ENCODE measurements at regions not wholly inside any gene's neighbourhood (a gene's known extent, or its start where the extent isn't known, plus 50 kb on each side); places are given as distances from the start of the nearest gene placed in this dataset.

DNA sequence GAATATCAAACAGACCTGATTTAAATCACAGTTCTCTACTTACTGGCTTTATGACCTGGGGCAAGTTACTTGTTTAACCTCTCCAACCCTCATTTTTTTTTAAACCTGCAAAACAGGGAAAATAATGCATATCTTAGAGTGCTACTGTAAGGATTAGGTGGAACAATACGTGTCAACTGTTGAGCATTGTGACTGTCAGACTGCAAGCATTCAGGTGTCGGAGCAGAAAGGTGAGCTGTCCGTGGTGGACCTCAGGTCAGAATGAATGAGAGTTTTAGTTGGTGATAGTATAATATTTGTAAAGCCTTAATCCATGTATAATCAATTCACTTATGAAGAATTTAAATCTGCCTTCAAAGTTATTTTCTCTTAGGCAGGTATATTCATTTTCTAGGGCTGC lies 404.2 kb downstream of the ETNK1 start:
- DNase-seq (ENCODE audit: low read depth): no peak
- no peak overlapping the region for H3K4me3 ChIP-seq (ENCODE audit: low read depth, low read length)

DNA sequence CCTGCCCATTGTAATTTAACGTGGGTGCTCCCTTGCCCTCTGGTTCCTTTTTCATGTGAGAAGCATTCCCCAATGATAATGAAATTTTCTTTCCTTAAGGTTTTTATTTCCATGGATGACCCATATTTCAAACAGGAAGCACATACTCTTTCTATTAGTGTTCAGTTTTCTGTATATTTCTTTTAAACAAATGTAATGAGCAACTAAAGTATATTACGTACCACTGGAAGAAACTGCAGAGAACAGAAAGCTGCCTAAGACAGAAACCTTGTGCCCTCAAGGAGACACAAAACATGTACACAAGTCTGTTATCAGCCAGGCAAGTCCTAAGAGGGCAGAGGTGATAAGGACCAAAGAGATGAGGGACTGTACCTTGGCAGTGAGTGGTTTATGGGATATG lies 414.9 kb downstream of the ETNK1 start:
- DNase-seq (ENCODE audit: low read depth): no peak

DNA sequence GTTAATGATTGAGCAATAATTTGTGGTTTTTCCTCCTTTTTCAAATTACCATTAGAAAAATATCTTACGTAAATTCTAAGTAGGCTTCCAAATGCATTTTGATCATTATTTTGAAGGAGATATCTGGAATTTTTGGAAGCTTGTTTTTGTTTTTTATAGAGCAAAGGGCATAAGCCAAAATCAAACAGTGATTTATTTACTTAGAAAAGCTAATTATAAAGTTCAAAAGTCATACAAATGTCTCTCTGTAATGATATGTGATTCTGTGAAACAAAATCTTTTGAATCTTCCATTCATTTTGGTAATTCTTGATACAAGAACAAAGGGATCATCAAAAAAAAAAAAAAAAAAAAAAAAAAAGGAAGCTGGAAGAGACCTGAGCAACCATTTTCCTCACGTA lies 416.8 kb downstream of the ETNK1 start:
- DNase-seq (ENCODE audit: low read depth): no peak
- no peak overlapping the region for H3K4me3 ChIP-seq (ENCODE audit: low read depth, low read length)

More for the DNA sequence above, 414.9 kb downstream of the ETNK1 start:
- no peak overlapping the region for H3K4me3 ChIP-seq (ENCODE audit: low read depth, low read length)

DNA sequence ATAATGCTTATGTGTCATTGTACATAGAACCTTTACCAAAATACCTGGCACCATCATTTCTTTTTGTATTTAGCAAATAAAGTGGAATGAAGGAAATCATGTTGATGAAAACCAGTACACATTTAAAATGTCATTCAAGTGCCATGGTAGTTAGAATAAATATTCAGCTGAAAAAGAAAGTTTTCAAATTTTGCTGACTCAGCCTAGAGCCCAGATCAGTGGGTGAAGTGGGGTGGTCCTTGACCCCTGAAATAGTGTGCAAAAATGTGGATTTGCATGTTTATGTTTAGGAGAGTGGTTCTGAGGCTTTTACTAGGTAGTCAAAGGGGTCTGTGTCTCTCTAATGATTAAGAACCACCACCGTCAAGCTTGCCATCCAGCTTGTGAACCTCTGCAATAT lies 418.7 kb downstream of the ETNK1 start:
- DNase-seq (ENCODE audit: low read depth): no peak
- H3K4me3 ChIP-seq (ENCODE audit: low read depth, low read length): no peak overlapping the region

DNA sequence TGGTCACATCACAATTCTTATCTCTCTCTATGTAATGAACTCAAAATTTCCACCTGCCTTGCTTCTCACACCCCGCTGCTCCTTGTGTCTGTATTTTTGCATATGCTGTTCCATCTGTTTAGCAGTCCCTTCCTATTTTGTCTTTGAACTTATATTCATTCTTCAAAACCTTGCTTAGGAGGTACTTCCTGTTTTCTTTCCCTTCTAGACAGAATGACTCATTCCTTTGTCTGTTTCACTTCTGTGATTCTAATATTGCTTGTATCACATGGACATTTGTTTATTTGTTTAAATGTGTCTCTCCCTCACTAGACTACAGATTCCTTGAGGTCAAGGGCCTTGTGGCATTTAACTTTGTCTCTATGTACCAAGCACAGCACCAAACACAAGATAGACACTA lies 424.2 kb downstream of the ETNK1 start:
- H3K4me3 ChIP-seq (ENCODE audit: low read depth, low read length): no peak overlapping the region
- no peak for DNase-seq (ENCODE audit: low read depth)

DNA sequence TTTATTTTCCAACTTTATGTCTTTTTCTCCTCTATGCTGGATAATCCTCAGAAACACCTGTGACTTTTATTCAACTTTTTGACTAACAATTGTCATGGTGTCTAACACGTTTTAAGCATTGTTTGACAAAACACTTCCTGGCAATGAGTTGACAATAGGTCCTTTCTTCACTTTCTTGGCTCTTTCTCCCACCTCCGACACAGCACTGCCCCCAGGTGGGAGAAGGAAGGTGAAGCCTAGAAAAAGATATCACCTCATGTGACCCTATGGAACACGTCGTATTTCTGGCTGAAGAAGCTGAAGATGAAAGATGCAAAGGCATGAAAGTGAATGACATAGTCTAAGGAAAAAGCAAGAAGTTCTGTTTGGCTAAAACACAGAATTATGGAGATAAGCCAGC lies 430.0 kb downstream of the ETNK1 start:
- no peak for DNase-seq (ENCODE audit: low read depth)
- H3K4me3 ChIP-seq (ENCODE audit: low read depth, low read length): no peak overlapping the region

DNA sequence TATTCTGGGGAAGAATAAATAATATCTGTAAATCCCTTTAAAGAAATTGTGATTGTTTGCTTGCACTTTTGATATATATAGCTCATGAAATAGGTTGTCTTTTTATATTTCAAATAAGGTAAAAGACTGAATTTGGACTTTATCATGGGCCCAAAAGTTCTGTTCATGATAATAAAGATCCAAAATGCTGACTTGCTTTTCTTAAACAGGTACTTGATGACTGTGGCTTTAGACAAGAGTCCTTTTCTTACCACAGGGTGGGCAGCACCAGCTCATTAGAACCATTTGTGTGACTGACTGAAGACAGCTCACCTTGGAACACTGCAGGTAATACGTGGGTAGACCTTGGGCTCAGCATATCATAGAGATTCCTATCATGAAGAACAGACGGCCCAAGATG lies 432.6 kb downstream of the ETNK1 start:
- DNase-seq (ENCODE audit: low read depth): no peak
- no peak overlapping the region for H3K4me3 ChIP-seq (ENCODE audit: low read depth, low read length)

DNA sequence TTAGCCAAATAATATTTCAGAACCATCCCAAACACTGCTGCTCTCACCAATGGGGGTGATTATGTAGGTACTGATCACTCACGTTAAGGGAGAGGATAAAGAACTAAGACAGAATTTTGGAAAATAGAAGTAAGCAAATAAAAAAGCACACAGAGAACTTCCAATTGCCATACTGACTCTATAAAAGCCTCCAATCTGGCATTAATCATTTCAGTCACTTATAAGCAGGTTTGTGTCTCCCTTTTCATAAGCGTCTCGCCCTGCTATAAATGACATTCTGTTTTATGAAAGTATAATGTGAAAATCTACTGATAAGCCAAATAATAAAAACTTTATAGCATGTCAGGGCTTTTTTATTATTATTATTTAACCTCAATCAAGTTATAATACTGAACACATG lies 435.2 kb downstream of the ETNK1 start:
- no peak overlapping the region for H3K4me3 ChIP-seq (ENCODE audit: low read depth, low read length)
- DNase-seq (ENCODE audit: low read depth): no peak

DNA sequence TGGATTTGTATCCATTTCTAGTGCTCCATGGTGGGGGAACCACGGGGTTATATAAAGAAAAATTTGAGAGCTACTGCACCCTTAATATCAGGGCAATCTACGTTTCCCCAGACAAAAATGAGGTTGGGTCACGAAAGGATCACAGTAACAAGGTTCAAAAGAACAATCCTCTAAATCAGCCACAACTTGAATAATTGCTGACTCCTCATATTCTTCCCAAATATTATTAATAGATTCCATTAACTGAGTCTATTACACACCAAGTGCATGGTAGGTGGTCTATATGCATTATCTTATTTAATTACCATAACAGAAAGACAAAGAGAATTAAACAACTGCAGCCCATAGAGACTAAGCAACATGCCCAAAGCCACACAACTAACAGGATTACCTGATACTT lies 438.2 kb downstream of the ETNK1 start:
- H3K4me3 ChIP-seq (ENCODE audit: low read depth, low read length): no peak overlapping the region
- no peak for DNase-seq (ENCODE audit: low read depth)

DNA sequence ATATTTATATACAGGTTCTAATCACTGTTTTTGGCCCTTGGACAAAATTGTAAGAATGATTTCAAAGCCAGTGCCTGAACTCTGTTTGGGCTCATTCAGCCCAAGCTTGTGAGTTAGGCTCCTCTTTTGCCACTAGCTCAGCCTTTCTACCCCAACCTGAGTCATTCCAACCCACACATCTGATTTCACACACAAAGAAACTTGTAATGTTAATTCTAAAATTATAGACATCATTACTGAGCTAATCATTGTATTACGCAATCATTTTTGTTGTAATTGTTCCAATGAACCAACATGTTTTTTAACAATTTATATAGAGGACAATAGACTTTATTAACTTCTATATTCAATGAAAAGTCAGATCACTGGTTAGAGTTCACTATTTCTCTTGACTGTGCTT lies 441.1 kb downstream of the ETNK1 start:
- DNase-seq (ENCODE audit: low read depth): no peak
- H3K4me3 ChIP-seq (ENCODE audit: low read depth, low read length): no peak overlapping the region

DNA sequence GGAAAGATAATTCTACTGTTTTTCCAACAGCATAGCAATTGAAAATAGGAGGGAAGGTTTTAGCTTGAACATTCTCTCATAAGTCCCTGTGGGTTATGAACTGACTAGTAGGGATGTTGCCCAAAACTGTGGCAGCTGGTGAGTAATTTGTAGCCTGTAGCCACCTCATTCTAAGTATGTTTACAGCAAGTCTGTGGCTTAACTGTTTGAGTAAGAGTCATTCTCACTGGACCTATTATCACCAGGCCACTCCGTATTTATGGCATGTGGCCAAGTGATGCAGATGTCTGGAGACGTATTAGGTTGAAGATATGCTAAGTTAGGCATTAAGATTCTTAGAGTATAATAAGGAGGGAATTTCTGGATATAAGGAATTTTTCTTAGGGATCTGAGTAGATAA lies 458.3 kb downstream of the ETNK1 start:
- peak; percentile 93 for DNase-seq (ENCODE audit: low read depth)

DNA sequence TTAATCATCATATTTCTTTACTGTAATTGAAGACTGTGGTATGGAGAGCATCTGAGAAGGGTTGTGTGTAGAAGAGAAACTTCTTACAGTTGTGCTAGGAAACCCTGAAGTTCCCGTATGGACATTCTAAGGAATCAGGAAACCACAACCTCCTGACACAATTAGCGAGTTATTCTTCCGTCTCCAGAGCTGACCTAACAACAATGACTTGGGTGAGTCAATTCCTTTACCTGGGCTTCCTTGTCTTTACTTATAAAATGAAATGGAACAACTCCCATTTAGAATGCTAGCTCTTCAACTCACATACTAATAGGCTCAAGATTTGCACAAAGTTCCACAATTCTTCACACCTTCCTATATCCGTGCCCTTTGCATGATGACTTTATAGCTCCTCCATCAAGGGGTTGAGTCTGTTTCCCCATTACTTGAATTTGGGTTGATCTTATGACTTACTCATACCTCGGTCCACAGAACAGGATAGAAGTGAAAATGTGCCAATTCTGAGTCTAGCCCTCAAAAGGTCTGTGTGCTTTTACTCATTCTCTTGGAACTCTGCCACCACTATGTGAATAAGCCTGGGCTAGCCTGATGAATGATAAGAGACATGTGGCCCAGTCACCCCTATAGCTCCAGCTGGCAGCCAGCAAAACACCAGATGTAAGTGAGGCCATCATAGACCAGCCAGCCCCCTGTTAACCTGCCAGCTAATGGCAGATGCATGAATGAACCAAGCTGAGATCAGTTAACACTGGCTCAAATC lies 459.4 kb downstream of the ETNK1 start:
- no peak overlapping the region for H3K4me3 ChIP-seq (ENCODE audit: low read depth, low read length)
- DNase-seq (ENCODE audit: low read depth): peak; percentile 87

More for the DNA sequence above, 458.3 kb downstream of the ETNK1 start:
- H3K4me3 ChIP-seq (ENCODE audit: low read depth, low read length): no peak overlapping the region

DNA sequence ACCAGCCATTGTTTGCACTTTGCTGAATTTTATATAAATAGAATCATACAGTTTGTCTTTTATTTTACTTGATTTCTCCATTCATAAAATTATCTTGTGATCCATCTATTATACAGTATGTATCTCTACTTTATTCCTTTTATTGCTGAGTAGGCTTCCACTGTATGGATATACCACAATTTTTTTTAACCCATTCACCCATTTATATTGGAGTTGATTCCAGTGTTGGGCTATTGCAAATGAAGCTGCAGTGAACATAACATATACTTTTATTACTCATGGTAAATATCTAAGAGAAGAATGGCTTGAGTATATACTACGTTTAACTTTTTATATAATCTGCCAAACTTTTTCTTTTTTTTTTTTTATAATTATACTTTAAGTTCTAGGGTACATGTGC lies 463.6 kb downstream of the ETNK1 start:
- no peak overlapping the region for H3K4me3 ChIP-seq (ENCODE audit: low read depth, low read length)
- no peak for DNase-seq (ENCODE audit: low read depth)

DNA sequence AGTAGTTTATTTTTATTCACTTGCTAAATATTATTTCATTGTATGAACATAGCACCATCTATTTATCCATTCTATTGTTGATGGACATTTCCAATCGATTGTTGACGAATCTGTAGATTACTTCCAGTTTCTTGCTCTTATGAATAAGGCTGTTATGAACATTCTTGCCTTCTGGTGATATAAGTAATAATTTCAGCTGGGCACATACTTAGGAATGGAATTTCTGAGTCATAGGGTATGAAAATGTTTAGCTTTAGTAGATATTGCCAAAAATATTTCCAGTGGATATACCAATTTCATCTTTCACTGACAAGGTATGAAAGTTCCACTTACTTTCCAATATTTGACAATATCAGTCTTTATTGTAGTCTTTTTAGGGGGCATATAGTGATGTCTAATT lies 468.5 kb downstream of the ETNK1 start:
- DNase-seq (ENCODE audit: low read depth): no peak
- H3K4me3 ChIP-seq (ENCODE audit: low read depth, low read length): no peak overlapping the region

DNA sequence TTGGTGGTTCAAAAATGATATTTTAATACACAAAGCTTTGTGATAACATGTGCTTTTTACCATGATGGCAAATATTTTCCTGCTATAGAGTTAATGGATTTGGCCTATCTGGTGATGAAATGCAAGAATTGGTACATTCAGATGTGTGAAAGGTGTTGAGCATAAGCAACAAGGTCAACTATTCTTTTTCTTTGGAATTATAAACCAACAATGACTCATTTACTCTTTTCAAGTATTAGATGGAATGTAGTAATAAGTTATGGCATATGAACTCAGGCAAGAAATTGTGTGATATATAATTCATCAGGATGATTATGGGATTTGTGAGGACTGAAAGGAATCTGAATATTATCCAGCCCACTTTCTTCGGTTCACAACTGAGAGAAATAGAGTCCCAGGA lies 471.4 kb downstream of the ETNK1 start:
- DNase-seq (ENCODE audit: low read depth): no peak
- no peak overlapping the region for H3K4me3 ChIP-seq (ENCODE audit: low read depth, low read length)

DNA sequence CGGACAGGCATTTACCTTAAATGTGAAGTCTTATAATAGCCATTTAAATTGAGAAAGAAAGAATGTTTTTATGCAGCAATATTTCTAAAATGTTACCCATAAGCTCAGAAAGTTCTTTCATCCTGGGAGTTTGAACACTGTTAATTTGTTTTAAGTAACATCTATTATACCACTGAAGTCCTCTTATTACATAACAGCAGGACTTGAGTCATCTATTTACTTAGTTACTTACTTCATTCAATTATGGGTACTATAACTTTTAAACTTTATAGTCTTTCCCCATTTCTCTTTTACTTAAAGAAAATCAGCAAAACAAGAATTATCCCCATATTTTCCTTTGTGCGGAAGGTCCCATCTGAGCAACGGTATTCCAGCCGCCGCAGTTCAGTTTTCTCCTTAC lies 473.1 kb downstream of the ETNK1 start:
- H3K4me3 ChIP-seq (ENCODE audit: low read depth, low read length): no peak overlapping the region
- DNase-seq (ENCODE audit: low read depth): no peak

DNA sequence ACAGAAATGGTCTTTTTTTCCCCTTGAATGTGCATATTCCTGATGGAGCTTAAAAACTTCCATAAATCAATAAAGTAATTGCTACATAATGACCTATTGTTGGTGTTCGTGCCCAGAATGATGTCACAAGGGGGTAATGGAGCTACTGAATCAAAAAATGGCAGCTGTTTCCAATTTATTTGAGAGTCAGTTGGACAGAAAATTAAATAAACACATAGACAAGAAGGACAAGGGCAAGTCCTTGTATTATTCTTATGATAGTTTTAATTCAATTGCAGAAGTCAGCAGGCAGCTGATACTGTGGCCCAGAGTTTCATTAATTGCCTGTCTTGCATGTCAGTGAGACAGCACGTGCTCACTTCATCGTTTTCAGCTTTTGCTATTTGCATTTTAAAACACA lies 473.5 kb downstream of the ETNK1 start:
- no peak overlapping the region for H3K4me3 ChIP-seq (ENCODE audit: low read depth, low read length)

DNA sequence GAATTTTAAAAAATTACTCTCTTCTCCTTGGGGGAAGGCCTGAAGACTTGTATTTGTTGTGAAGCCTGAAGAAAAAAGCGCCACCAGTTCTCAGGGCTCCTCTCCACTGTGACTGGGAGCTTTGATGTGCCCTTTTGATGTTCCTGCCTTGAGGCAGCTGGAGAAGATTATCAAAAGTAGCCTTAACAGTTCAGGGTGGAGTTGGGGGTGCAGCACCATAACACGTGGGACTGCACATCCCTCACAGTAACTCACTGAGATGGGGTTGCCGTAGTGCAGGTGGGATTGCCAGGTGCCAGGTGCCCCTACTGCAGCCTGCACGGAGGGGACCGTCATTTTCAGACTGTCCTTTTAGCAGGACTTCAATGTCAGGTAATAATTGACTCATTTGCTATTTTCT lies 474.1 kb downstream of the ETNK1 start:
- DNase-seq (ENCODE audit: low read depth): no peak
- no peak overlapping the region for H3K4me3 ChIP-seq (ENCODE audit: low read depth, low read length)

More for the DNA sequence above, 473.5 kb downstream of the ETNK1 start:
- no peak for DNase-seq (ENCODE audit: low read depth)

DNA sequence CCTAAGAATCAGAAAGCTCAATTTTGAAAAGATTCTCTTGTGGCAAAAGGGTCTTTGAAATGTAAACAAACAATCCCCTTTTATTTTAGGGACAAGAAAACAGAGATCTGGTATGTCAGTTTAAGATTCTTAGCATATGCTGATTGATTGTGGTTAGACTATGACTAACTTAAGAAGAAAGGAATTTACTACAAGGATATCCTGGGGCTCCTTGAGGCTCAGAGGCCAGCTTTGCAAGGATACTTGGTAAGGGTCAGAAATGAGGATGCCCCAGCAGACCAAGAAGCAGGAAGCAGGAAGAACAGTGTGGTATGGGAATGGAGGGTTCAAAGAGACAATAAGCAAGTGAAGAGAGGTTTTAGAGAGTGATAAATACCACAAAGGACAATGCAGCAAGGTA lies 474.6 kb downstream of the ETNK1 start:
- DNase-seq (ENCODE audit: low read depth): no peak
- no peak overlapping the region for H3K4me3 ChIP-seq (ENCODE audit: low read depth, low read length)

DNA sequence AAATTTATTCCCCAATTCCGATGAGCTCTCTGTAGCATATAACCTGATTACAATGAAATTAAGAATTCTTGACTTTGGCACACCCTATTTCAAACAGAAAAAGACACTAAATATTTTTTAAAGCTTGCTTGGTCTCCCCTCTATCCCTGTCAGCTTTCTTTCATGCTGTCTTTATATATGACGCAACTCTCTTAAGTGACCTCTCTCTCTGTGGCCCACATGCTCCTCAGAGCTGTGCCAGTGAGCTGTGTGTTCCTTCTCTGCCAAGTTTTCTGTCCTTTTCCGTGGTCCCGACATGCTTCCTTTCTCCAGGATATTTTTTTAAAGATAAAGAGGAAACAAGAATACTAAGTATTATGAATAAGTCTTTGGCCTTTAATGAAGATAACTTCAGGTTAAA lies 484.0 kb downstream of the ETNK1 start:
- DNase-seq (ENCODE audit: low read depth): no peak
- H3K4me3 ChIP-seq (ENCODE audit: low read depth, low read length): no peak overlapping the region

DNA sequence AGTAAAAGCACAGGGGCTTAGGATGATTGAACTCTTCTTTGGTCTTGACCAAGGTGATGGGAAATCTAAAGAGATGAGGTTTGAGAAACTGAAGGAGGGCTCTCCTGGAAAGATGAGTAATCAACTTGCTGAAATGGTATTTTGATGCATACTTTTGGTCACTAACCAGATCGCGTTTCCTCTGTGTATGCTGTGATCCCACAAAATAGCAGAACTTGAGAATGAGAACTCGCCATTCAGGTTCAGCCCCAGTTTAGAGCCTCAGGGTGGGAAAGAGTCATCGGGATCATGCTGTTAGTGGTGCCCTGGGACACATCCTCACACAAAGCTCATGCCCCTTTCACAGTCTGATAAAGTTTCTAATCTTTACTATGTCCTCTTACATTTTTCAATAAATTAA lies 488.8 kb downstream of the ETNK1 start:
- no peak for DNase-seq (ENCODE audit: low read depth)

DNA sequence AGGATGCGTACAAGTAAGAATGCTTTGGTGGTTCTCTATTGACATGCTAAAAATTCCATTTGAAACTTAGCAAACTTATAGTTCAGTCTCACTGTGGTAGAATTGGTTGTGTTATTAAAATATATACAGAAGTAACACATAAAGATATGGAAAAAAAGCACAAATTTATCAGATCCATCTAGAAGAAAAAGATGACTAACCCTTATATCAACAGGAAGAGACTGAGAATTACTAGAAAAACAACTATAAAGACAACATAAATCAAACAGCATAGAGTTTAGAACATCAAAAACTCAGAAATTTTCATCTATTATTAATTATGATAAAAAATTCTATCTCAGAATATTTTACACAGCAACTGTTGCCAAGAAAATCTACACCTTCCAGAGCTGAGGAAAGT lies 491.0 kb downstream of the ETNK1 start:
- H3K4me3 ChIP-seq (ENCODE audit: low read depth, low read length): no peak overlapping the region
- no peak for DNase-seq (ENCODE audit: low read depth)

More for the DNA sequence above, 488.8 kb downstream of the ETNK1 start:
- H3K4me3 ChIP-seq (ENCODE audit: low read depth, low read length): no peak overlapping the region
